GM06990 (cell line): ENCODE measurements at regions not wholly inside any gene's neighbourhood (a gene's known extent, or its start where the extent isn't known, plus 50 kb on each side); places are given as distances from the start of the nearest gene placed in this dataset.

Source experiments
- DNase-seq: peaks from one replicate; pipeline ENCODE4 v3.0.0-alpha.2; 2011; ENCODE audit not compliant: insufficient read length; ENCODE audit errors: extremely low read depth
- H3K27me3 ChIP-seq: replicated peaks from 2 replicates; pipeline ENCODE4 v1.6.0; 2011; ENCODE audit warnings: low read length; ENCODE audit not compliant: control insufficient read depth, insufficient read depth
- H3K36me3 ChIP-seq: 2 replicates; pipeline ENCODE4 v1.5.1; 2011; ENCODE audit warnings: low read length; ENCODE audit not compliant: control insufficient read depth, insufficient read depth
- H3K4me3 ChIP-seq: replicated peaks from 2 replicates; pipeline ENCODE4 v1.5.1; 2011; ENCODE audit warnings: low read depth, mild to moderate bottlenecking, control low read depth, low read length
- TF ChIP-seq, protein P1 (sequence below): IDR thresholded peaks from 2 replicates; pipeline ENCODE4 v1.5.1; 2011; ENCODE audit warnings: low read length, control low read depth, mild to moderate bottlenecking, inconsistent platforms; ENCODE audit not compliant: insufficient read depth, poor library complexity, severe bottlenecking

DNA sequence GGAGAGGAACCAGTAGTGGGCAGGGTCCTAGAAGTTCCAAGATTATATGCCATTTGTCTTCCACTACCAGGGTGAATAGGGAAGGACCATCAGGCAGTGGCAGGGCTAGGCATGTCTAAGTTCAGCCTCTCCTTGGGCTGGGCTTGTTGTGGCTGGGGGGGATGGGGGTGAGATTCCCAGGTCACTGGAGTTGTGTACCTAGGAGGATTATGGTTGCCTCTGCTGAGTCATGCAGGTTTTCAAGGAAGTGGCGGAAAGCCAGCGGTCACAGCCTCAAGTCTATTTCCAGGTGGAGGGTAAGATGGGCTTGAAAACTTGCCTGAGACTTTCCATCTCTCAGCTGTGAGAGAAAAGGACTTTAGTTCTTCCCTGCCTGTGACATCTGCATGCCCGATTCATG, 1407.1 kb downstream of the SI start:
- TF ChIP-seq, protein P1, sequence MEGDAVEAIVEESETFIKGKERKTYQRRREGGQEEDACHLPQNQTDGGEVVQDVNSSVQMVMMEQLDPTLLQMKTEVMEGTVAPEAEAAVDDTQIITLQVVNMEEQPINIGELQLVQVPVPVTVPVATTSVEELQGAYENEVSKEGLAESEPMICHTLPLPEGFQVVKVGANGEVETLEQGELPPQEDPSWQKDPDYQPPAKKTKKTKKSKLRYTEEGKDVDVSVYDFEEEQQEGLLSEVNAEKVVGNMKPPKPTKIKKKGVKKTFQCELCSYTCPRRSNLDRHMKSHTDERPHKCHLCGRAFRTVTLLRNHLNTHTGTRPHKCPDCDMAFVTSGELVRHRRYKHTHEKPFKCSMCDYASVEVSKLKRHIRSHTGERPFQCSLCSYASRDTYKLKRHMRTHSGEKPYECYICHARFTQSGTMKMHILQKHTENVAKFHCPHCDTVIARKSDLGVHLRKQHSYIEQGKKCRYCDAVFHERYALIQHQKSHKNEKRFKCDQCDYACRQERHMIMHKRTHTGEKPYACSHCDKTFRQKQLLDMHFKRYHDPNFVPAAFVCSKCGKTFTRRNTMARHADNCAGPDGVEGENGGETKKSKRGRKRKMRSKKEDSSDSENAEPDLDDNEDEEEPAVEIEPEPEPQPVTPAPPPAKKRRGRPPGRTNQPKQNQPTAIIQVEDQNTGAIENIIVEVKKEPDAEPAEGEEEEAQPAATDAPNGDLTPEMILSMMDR = no peak
- no peak for DNase-seq
- Histone ChIP-seq H3K27me3 (no peaks in the 10 kb centered on the region), H3K36me3 (no peaks in the 10 kb centered on the region), H3K4me3 (no peak overlapping the region)

DNA sequence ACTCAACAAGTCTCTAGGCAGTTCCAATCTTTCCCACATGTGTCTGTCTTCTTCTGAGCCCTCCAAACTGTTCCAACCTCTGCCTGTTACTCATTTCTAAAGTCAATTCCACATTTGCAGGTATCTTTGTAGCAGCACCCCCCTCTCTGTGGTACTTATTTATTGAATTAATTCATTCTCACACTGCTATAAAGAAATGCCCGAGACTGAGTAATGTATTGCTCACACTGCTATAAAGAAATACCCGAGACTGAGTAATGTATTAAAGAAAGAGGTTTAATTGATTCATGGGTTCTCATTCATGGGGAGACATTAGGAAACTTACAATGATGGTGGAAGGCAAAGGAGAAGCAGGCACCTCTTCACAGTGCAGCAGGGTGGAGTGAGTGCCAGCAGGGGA, 1413.8 kb downstream of the SI start:
- TF ChIP-seq, protein P1 = no peak

DNA sequence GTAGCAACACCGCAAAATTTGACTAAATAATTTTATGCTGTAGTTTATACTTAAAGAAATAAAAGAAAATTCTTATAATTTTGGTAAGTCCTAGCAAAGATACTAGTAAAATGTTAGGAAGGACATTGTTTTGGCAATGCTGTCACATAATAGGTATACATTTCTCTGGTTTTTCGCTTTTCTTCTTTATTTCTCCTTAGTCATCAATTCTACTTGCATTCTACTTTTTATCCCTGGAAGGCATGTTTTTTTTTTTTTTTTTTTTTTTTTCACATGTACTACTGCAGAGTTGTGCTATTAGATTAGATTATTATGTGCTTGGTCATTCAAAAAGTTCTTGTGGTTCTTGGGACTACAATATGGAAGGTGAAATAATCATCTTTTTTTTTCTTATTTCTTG, 1421.2 kb downstream of the SI start:
- TF ChIP-seq, protein P1 = no peak
- Histone ChIP-seq H3K36me3 (no peaks in the 10 kb centered on the region), H3K4me3 (no peak overlapping the region), H3K27me3 (no peaks in the 10 kb centered on the region)
- DNase-seq = no peak

More for the DNA sequence above, 1413.8 kb downstream of the SI start:
- no peaks in the 10 kb centered on the region for H3K36me3 ChIP-seq
- H3K4me3 ChIP-seq = no peak overlapping the region
- no peaks in the 10 kb centered on the region for H3K27me3 ChIP-seq
- DNase-seq = no peak

DNA sequence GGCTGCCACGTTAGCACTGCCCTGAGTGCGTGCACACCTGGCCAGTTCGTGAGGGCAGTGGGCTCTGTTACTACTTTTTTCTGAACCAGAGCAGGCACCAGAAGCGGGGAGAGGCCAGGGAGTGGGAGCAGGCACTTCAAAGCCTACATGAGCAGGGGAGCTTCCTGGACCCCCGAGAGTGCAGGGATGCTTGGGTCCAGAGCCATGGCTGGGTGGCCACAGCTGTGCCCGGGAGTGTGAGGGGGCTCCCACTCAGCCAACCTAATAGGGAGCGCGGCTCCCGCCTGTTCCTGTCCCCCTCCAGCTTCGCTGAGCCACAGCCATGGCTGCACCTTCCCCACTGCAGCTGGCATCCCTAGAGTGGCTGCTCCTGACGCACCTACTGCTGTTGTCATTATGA, 1423.3 kb downstream of the SI start:
- H3K27me3 ChIP-seq = no peaks in the 10 kb centered on the region

DNA sequence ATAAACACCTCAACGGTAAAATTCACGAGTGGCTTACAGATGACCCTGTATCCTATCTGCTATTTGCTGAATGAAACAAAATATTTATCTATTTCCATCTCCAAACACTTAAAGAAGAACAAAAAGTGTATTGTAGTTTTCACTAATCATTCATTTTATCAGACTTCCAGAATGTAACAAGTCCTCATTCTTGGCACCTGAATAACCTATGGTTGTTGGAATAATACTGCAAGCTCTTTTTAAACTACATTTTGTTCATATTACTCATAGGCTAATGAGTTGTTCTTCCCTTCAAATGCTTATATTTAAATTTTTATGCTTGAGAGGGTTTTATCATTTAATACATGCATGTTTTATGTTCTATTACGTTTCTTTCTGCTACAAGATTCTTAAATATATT, 1434.1 kb downstream of the SI start:
- H3K27me3 ChIP-seq = no peaks in the 10 kb centered on the region
- TF ChIP-seq, protein P1 = no peak
- H3K36me3 ChIP-seq = no peaks in the 10 kb centered on the region
- H3K4me3 ChIP-seq = no peak overlapping the region
- no peak for DNase-seq

More for the DNA sequence above, 1423.3 kb downstream of the SI start:
- TF ChIP-seq, protein P1 = no peak
- Histone ChIP-seq H3K36me3 (no peaks in the 10 kb centered on the region), H3K4me3 (no peak overlapping the region)
- no peak for DNase-seq

DNA sequence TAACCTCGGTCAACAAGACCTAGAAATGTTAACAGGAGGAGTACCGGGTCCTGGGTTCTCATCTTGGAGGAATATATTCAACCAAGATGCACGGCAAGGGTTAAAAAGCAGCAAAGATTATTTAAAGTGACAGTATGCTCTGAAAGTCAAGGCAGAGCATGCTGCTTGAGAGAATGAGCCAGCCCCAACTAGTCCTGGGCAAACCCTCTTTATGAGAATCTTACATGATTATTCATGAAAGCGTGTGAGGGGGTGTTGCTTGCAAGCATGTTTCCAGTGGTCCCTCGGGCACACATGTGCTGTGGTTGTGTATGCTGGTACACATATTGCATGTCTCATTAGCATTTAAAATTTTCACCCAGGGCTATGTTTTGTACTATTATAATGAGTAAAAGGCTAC, 1445.6 kb downstream of the SI start:
- H3K4me3 ChIP-seq = no peak overlapping the region
- DNase-seq = no peak
- no peaks in the 10 kb centered on the region for H3K36me3 ChIP-seq
- no peaks in the 10 kb centered on the region for H3K27me3 ChIP-seq
- TF ChIP-seq, protein P1 = no peak
